Motor neuron (in vitro differentiated cells): ENCODE measurements at regions not wholly inside any gene's neighbourhood (a gene's known extent, or its start where the extent isn't known, plus 50 kb on each side); places are given as distances from the start of the nearest gene placed in this dataset.
A peak's percentile ranks its signal among the peaks of the same experiment; 100 is the strongest.

Experiments
- ATAC-seq, 8 experiments: fragments of 200-7000 bp; cut with Tn5 transposase; replicated peaks in 6 of 8; 2 replicates each; pipeline ENCODE4 v1.8.0; 2021; ENCODE audit warnings: mild to moderate bottlenecking in 8 of 8, moderate library complexity in 8 of 8
- H3K27ac ChIP-seq, 2 donors: fragments of 250-450 bp; sonication (Bioruptor Pico); 2 replicates each; pipeline ENCODE4 v1.9.0; 2021; ENCODE audit warnings: antibody characterized with exemption in 2 of 2, mild to moderate bottlenecking in 2 of 2, moderate library complexity in 1 of 2
- H3K4me1 ChIP-seq, 2 donors: fragments of 250-450 bp; sonication (Bioruptor Pico); replicated peaks in 1 of 2; 2 replicates each; pipeline ENCODE4 v1.6.1; 2021; ENCODE audit warnings: antibody characterized with exemption in 2 of 2, mild to moderate bottlenecking in 2 of 2, moderate library complexity in 1 of 2
- H3K4me3 ChIP-seq, 5 donors: fragments of 250-450 bp; sonication (Bioruptor Pico); 2 replicates each; pipeline ENCODE4 v1.9.0; 2021; ENCODE audit warnings: antibody characterized with exemption in 5 of 5, mild to moderate bottlenecking in 5 of 5, moderate library complexity in 4 of 5
- WGBS, 10 experiments: fragments of 450-650 bp; shearing (Covaris generic); methylation state at CpG; one replicate each; pipeline ENCODE4 v1.0.0; 2022; 5-methylcytosine and 5-hydroxymethylcytosine counted together
- in situ Hi-C, 9 experiments: fragments of 400-800 bp; cut with MboI; loops; one replicate each; pipeline ENCODE4 v1.15.0; 2021; ENCODE audit warnings: low sequenced_read_pairs in 9 of 9, low pct_unique_long_range_greater_than_20kb in 2 of 9; ENCODE audit not compliant: unreplicated experiment in 9 of 9

DNA sequence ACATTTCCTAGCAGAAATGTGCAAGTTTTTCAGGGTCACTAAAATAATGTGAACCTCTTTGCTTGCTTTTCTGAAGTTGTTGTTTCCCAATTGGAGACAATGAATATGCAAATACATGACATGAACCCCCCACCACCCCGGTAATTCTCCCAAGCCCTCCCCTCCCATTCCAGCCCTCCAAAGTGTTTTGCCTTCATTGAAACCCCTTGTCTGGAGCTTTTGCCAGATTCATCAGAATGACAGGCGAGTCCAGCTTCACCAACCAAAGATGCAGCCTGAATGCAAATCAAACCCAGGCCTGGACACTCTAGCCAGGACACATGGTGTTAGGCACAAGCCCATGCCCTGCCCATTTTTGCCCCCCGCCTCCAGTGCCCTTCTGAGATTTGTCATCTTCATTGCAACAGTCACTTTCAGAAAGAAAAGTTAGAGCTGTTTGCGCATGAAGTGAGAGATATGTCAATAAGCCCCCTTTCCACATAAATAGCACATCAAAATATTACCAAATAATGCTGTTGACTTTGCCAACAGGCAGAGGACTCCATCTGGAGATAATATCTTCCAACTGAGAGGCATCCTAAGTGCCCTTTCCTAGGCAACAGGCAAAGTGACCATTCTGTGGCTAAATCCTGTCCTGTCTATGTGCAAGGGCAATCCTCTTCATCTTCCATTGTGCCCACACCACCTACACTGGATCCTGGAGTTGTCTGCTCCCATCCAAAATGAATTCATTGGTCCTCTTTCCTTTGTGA, 145.6 kb upstream of the NFIA start:
- WGBS, 10 experiments = 0 to 100% (median 83%) methylated on average over 1 to 4 of the region's 4 CpGs; no CpG with 5 or more reads in 2 of the 10 experiments
- peak in 3 of 8 experiments; percentile 14 to 30 (median 14) for ATAC-seq
- in situ Hi-C loops = no loop called here

DNA sequence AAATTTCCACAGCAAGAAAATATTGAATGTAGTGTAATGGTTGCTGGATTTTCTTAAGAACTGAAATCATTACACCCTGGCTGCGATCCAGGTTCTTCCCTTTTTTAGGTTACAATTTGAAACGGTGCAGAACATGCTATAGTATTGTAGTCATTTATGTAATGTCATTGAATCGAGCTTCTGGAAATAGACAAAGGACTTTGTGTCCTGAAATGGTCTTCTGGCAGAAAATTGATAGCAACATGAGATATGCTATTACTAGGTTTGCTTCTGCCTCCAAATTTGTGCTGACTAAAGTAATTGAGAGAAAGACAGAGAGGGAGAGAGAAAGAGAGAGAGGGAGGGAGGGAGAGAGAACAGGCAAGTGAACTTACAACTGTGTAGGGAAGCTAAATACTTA, 146.2 kb upstream of the NFIA start:
- 5 to 94% (median 66%) methylated on average over 1 to 3 of the region's 3 CpGs for WGBS, 10 experiments
- H3K4me1 ChIP-seq = peaks cover 12 to 16% of the 10 kb centered on the region in 2 donors
- ATAC-seq = peak in 1 of 8 experiments; percentile 10
- H3K27ac ChIP-seq = peak overlapping the region in 1 of 2 donors; percentile 21
- no peak overlapping the region for H3K4me3 ChIP-seq
- in situ Hi-C loops = no loop called here

More for the DNA sequence above, 145.6 kb upstream of the NFIA start:
- Histone ChIP-seq H3K4me1 (peaks cover 12 to 16% of the 10 kb centered on the region in 2 donors), H3K27ac (no peak overlapping the region), H3K4me3 (no peak overlapping the region)

GRCh38 chr1:60935599-60936110, 146.7 kb upstream of the NFIA start:
- no peak overlapping the region for H3K4me3 ChIP-seq
- no peak for ATAC-seq
- peaks cover 12 to 16% of the 10 kb centered on the region in 2 donors for H3K4me1 ChIP-seq
- in situ Hi-C loops = no loop called here
- no peak overlapping the region for H3K27ac ChIP-seq
- 0 to 86% (median 44%) methylated on average over 1 of the region's 1 CpG; no CpG with 5 or more reads in 1 of the 10 experiments for WGBS, 10 experiments

GRCh38 chr1:60930130-60930529, 152.2 kb upstream of the NFIA start:
- in situ Hi-C loops = no loop called here
- no peak for ATAC-seq
- 13 to 100% (median 93%) methylated on average over 1 to 3 of the region's 3 CpGs for WGBS, 10 experiments
- H3K4me3 ChIP-seq = no peak overlapping the region
- no peaks in the 10 kb centered on the region for H3K4me1 ChIP-seq
- no peak overlapping the region for H3K27ac ChIP-seq

DNA sequence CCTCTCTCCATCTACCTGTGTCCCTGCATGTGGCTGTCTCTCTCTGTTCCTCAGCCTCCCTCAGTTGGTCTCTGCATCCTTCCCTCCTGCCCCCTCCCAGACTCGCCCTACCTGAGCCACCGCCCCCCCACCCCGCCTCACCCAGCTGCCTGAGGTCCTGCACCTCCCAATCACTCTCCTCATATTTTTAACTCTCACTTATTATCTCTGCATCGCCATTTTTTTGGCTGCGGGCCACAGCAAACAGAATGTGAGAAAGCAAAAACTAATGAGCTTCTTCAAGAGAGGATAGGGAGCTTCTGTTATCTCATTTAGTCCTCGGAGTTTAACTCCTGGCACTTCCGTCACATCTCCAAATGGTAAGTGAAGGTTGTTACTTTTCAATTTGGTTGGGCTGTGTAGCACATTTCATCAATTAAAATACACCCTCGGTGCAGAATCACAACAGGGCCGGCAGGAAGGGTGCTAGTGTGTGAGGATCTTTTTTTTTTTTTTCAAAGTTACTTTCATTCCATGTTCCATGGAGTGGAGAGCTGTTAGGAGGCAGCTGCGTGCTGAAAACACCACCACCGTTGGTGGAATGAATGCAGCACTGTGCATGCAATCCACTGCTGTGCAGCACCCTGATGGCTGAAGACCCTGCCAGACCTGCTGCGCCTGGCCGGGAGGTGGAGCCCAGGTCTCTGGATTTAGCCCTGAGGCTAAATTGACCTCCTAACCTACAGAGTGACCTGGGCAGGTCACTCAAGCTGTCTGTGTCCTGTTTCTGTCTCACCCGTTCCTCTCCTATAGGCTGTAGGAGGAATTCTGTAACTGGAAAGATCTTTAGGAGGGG, 157.2 kb upstream of the NFIA start:
- WGBS, 10 experiments = 41 to 100% (median 85%) methylated on average over 1 to 10 of the region's 14 CpGs; no CpG with 5 or more reads in 3 of the 10 experiments
- Histone ChIP-seq H3K27ac (no peak overlapping the region), H3K4me3 (no peak overlapping the region), H3K4me1 (peaks cover 12 to 20% of the 10 kb centered on the region in 2 donors)
- in situ Hi-C loops = no loop called here
- ATAC-seq = no peak

DNA sequence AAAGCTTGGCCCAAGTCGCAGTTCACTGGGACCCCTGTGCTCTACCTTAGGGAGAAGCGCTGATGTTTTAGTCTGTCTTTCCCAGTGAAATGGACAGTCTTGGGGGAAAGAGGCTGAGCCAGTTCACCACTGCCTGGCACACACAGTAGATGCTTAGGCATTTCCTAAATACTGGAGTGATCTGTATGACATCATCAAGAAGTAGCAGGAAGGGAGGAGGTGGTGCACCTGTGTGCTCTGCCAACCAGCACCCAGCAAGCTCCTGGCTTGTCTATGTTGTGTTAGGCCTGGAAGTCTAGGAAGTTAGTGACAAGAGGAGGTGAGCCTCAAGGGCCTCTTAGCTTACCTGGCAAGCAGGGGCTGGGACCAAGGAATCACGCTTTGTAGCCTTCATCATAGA, 158.2 kb upstream of the NFIA start:
- Histone ChIP-seq H3K4me3 (no peak overlapping the region), H3K27ac (no peak overlapping the region), H3K4me1 (peaks cover 12 to 20% of the 10 kb centered on the region in 2 donors)
- in situ Hi-C loops = no loop called here
- whole genome bisulfite sequencing, 10 experiments = 80 to 100% (median 92%) methylated on average over 1 to 3 of the region's 3 CpGs; no CpG with 5 or more reads in 3 of the 10 experiments
- no peak for ATAC-seq

DNA sequence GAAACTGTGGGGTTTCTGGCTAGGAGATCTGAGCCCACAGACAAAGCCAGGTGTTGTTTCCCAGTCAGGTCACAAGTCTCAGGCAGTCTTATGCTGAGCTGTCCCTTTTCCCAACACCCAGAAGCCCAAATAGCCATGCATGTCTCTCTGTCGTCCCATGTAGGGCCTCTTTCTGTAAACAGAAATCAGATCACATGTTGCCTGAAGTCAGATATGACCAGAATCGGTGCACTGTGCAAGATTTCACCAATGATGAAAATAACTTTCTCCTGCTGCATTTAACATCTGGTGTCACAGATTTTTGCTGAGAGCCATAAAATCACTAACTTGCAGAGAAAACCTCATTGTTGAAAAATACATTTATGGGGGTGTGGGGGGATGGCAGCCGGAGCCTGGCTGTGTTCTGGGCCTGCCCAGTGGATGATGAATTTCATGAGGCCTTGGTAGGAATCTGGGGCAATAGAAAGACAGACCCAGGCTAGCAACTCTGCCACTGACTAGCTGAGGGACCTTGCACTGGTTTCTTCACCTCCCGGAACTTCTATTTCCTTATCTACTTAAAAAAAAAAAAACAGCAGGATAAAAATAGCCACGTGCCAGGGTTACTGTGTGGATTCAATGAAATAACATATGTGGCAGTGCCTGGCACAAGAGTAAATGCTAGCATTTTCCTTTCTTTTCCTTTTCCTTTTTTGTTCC, 158.8 kb upstream of the NFIA start:
- Histone ChIP-seq H3K27ac (no peak overlapping the region), H3K4me1 (peaks cover 12 to 20% of the 10 kb centered on the region in 2 donors), H3K4me3 (no peak overlapping the region)
- in situ Hi-C loops = no loop called here
- ATAC-seq = peak in 5 of 8 experiments; percentile 52 to 92 (median 79)
- 0 to 88% (median 68%) methylated on average over 1 to 5 of the region's 5 CpGs; no CpG with 5 or more reads in 3 of the 10 experiments for WGBS, 10 experiments

GRCh38 chr1:60922304-60922703, 160.1 kb upstream of the NFIA start:
- Histone ChIP-seq H3K4me3 (no peak overlapping the region), H3K27ac (no peak overlapping the region), H3K4me1 (peaks cover 12 to 20% of the 10 kb centered on the region in 2 donors)
- in situ Hi-C loops = no loop called here
- WGBS, 10 experiments = 14 to 91% (median 63%) methylated on average over 1 to 4 of the region's 4 CpGs; no CpG with 5 or more reads in 2 of the 10 experiments
- ATAC-seq = no peak

- no peak overlapping the region for H3K27ac ChIP-seq
- in situ Hi-C loops = no loop called here
- ATAC-seq = no peak
- no peak overlapping the region for H3K4me3 ChIP-seq
- 42 to 100% (median 91%) methylated on average over 1 to 4 of the region's 4 CpGs; no CpG with 5 or more reads in 2 of the 10 experiments for WGBS, 10 experiments
- H3K4me1 ChIP-seq = peaks cover 12 to 20% of the 10 kb centered on the region in 2 donors
Observed at GRCh38 chr1:60921175-60921574, 161.2 kb upstream of the NFIA start.

DNA sequence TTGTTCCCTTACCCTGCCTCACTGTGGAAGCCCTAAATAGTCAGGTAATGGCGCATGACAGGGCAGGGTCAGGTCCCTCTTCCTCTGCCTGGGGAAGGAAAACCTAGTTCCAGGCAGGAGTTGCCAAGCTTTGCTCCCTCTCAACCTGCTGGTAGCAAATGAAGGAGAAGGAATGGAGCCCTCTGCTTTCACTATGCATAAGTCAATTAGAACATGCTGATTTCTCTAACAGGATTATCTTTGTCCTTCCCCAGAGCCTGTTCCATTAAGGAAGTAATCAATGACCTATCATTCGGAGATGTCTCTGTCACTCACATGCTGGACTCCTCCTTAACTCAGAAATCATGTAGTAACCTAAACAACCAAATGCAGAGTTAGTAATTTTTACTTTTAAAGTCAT, 161.8 kb upstream of the NFIA start:
- H3K27ac ChIP-seq = no peak overlapping the region
- H3K4me1 ChIP-seq = peaks cover 12 to 20% of the 10 kb centered on the region in 2 donors
- no peak overlapping the region for H3K4me3 ChIP-seq
- in situ Hi-C loops = no loop called here
- ATAC-seq = no peak
- WGBS, 10 experiments = 50 to 100% (median 90%) methylated on average over 1 to 2 of the region's 2 CpGs; no CpG with 5 or more reads in 2 of the 10 experiments

DNA sequence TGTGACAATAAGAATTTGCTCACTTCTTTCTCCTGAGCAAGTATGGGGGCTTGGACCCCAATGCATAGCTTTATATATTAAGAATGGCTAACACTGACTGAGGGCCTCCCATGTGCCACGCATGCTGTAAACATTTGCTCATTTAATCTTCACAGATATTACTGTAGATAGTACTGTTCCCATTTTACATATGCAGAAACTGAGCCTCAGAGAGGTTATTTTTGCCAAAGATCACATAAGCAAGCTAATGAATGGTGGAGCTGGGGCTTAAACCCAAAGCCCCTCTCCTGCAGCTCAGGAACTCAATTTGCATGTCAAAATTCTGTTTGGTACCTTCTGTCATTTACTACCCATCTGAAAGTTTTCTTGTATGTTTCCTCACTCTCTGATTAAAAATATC, 163.5 kb upstream of the NFIA start:
- WGBS, 10 experiments = 57 to 100% (median 80%) methylated on average over 1 of the region's 1 CpG; no CpG with 5 or more reads in 5 of the 10 experiments
- no peak overlapping the region for H3K4me3 ChIP-seq

DNA sequence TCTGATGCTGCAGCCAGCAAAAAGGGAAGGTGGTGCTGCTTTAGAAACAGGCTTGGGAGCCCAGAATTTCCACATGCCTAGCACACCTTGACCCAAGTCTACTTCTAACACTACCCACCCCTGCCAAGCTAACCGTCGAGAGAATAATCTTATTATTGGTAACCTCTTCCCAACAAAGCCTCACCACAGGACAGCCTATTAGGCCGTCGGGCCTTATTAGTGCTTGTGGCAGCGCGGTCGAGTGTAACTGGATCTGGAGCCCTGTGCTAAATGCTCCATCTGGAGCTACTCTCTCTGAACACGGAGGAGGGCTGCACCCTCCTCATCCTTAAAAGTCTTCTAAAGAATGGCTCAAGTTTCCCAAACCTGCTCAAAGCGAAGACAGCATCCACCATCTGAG, 165.5 kb upstream of the NFIA start:
- in situ Hi-C loops = no loop called here
- no peak for ATAC-seq
- WGBS, 10 experiments = 40 to 92% (median 73%) methylated on average over 1 to 7 of the region's 9 CpGs; no CpG with 5 or more reads in 2 of the 10 experiments

More for the DNA sequence above, 163.5 kb upstream of the NFIA start:
- no peak for ATAC-seq
- H3K4me1 ChIP-seq = peaks cover 10 to 18% of the 10 kb centered on the region in 2 donors
- in situ Hi-C loops = no loop called here
- no peak overlapping the region for H3K27ac ChIP-seq

More for the DNA sequence above, 165.5 kb upstream of the NFIA start:
- H3K27ac ChIP-seq = no peak overlapping the region
- H3K4me3 ChIP-seq = no peak overlapping the region
- peaks cover 0 to 3% of the 10 kb centered on the region in 2 donors for H3K4me1 ChIP-seq
